Mucosa of descending colon (tissue), 3 donors: ENCODE measurements at regions not wholly inside any gene's neighbourhood (a gene's known extent, or its start where the extent isn't known, plus 50 kb on each side); places are given as distances from the start of the nearest gene placed in this dataset.

ENCODE experiments used
- ATAC-seq: fragments of 200-7000 bp; cut with Tn5 transposase; one replicate; pipeline ENCODE4 v1.9.1; 2020; ENCODE audit warnings: mild to moderate bottlenecking, moderate library complexity
- DNase-seq, 3 donors: peaks; one replicate each; pipeline ENCODE4 v3.0.0-alpha.2; 2020
- H3K36me3 ChIP-seq: fragments of 200-600 bp; one replicate; pipeline ENCODE4 v1.8.0; 2021; ENCODE audit warnings: low read depth, mild to moderate bottlenecking
- H3K4me1 ChIP-seq: fragments of 200-600 bp; one replicate; pipeline ENCODE4 v1.8.0; 2021; ENCODE audit warnings: low read depth, mild to moderate bottlenecking
- H3K4me3 ChIP-seq: fragments of 200-600 bp; one replicate; pipeline ENCODE4 v1.8.0; 2021; ENCODE audit warnings: mild to moderate bottlenecking
- H3K9me3 ChIP-seq: fragments of 200-600 bp; one replicate; pipeline ENCODE4 v1.8.0; 2021; ENCODE audit warnings: mild to moderate bottlenecking
- intact Hi-C, 2 donors: fragments of 100-400 bp; cut with DNase I in 1 of 2; cut with micrococcal nuclease in 1 of 2; formaldehyde crosslinking; loops; one replicate each; pipeline versions ENCODE4 v1.11.0 to v1.11.1; 2022; cut with DNase I, micrococcal nuclease
- TF ChIP-seq, protein P1 (sequence below): fragments of 200-600 bp; IDR thresholded peaks from one replicate; pipeline ENCODE4 v1.8.0; 2022; ENCODE audit warnings: antibody characterized with exemption, mild to moderate bottlenecking
- donor health status: DM: no; HTN: no; CAD: no; lungs with moderate emphysema.
- donor health status: DM: no; HTN: no; CAD: no.
- donor health status: DM: no; HTN: yes; CAD: no.

DNA sequence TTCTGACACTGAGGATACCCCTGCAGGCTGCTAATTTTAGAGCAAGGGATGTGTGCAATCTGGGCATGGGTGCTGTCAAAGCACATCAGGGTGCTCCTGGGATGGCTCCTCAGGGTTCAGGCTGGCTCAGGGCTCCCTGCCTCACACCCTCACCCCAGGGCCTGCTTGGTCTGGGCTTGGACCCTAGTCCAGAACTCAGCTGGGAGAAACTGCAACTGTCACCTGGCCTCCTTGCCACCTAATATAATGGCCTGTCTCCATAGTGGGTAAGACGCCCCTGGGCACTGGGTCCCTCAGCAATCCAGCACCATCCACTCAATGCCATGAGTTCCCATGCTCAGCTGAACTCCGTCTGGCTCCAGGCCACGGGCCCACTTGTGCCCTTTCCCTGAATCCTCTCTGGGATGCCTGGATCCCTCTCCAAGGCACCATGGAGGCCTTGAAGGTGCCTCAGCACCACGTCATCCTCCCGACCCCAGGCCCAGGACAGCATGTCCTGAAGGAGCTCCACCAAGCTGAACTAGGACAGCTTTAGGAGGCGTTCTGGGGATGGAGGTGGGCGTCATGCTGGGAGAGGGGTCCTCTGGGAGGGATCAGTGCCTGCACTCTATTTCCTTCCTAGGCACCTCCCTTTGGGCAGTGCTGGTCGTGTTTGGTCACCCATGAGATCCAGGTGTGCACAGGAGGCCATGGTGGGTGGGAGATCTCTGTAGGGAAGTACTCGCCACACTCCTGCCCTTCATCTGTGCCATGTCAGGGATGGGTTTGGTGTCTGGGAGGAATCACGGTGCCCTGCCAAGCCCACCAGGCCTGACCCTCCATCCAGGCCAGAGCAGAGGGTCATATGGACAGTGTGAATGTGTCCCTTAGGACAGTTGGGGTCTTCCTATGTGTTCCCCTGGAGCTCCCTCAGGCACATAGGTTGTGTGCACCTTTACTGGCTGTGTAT lies 1688.4 kb downstream of the TP53TG3F start:
- no peaks in the 10 kb centered on the region for H3K4me1 ChIP-seq
- no peak overlapping the region for H3K4me3 ChIP-seq
- intact Hi-C loops: no loop called here
- DNase-seq (peak in 1 of 3 donors; percentile 26), ATAC-seq (no peak)
- TF ChIP-seq, protein P1, sequence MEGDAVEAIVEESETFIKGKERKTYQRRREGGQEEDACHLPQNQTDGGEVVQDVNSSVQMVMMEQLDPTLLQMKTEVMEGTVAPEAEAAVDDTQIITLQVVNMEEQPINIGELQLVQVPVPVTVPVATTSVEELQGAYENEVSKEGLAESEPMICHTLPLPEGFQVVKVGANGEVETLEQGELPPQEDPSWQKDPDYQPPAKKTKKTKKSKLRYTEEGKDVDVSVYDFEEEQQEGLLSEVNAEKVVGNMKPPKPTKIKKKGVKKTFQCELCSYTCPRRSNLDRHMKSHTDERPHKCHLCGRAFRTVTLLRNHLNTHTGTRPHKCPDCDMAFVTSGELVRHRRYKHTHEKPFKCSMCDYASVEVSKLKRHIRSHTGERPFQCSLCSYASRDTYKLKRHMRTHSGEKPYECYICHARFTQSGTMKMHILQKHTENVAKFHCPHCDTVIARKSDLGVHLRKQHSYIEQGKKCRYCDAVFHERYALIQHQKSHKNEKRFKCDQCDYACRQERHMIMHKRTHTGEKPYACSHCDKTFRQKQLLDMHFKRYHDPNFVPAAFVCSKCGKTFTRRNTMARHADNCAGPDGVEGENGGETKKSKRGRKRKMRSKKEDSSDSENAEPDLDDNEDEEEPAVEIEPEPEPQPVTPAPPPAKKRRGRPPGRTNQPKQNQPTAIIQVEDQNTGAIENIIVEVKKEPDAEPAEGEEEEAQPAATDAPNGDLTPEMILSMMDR: no peak
- peaks cover 92% of the 10 kb centered on the region for H3K9me3 ChIP-seq
- no peaks in the 10 kb centered on the region for H3K36me3 ChIP-seq

DNA sequence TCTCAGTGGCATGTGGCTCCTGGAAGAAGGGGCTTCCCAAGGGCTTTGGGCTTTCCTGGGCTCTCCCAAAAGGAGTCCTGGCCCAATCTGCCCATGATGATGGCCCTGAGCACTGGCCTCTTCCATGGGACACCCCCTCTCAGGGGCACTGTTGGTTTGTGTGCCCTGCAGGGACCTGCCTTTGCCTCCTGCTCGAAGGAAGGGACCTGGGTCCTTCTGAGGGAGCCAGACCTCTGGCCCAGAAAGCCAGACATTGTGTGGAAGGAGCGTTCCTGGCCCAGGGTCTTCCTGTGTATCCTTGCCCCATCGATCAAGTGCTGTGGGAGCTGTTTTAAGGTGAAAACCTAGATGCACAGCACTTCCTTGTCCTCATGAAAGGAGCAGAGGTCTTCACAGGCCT lies 1689.3 kb downstream of the TP53TG3F start:
- H3K4me1 ChIP-seq: no peaks in the 10 kb centered on the region
- H3K4me3 ChIP-seq: no peak overlapping the region
- intact Hi-C loops: no loop called here
- DNase-seq (peak in 1 of 3 donors; percentile 9), ATAC-seq (no peak)
- peaks cover 88% of the 10 kb centered on the region for H3K9me3 ChIP-seq
- no peaks in the 10 kb centered on the region for H3K36me3 ChIP-seq
- TF ChIP-seq, protein P1: no peak

DNA sequence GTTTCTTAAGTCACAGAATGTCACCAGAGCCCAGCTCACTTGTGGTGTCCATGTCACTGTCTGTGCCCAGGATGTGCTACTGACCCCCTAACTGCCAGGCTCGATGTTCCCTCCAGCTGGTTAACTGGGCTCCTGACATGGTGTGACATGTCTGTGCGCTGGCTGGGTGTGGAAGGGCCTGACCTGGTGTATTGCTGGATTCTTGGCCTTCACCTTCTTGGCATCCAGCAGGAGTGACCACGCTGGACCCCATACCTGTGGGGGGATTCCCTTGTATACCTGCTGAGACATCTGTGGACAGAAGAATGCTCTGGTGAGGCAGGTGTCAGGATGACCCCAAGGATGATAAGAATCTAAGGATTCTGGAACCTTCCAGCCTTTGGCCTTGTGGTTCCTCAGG lies 1690.1 kb downstream of the TP53TG3F start:
- intact Hi-C loops: no loop called here
- H3K4me1 ChIP-seq: no peaks in the 10 kb centered on the region
- no peaks in the 10 kb centered on the region for H3K36me3 ChIP-seq
- TF ChIP-seq, protein P1: no peak
- ATAC-seq (no peak), DNase-seq (no peak)
- H3K4me3 ChIP-seq: no peak overlapping the region
- H3K9me3 ChIP-seq: peaks cover 84% of the 10 kb centered on the region

DNA sequence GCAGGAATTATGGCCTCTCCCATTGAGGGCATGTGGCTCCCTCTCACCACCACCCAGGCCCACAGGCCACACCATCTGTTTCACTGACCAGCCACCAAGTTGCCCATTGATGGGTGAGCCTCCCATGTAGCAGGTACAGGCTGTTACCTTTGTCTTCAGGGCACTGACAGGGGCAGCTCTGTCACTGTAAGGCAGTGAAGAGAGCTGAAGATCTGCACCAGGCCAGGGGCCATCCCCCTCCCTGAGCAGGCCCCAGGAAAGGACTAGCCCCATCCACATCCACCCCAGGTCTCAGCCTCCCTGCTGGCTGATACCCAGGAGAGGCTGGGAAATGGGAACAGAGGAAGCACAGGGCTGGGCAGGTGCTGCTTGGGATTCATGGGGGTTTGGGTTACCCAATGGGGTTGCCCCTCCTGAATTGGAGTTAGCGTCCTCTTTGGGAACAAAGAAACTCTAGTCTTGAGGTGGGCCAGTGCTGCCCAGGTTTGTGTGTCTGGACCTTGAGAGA lies 1691.4 kb downstream of the TP53TG3F start:
- peaks cover 88% of the 10 kb centered on the region for H3K9me3 ChIP-seq
- no peaks in the 10 kb centered on the region for H3K4me1 ChIP-seq
- H3K36me3 ChIP-seq: no peaks in the 10 kb centered on the region
- no peak overlapping the region for H3K4me3 ChIP-seq
- intact Hi-C loops: no loop called here
- DNase-seq (no peak), ATAC-seq (no peak)
- TF ChIP-seq, protein P1: no peak

DNA sequence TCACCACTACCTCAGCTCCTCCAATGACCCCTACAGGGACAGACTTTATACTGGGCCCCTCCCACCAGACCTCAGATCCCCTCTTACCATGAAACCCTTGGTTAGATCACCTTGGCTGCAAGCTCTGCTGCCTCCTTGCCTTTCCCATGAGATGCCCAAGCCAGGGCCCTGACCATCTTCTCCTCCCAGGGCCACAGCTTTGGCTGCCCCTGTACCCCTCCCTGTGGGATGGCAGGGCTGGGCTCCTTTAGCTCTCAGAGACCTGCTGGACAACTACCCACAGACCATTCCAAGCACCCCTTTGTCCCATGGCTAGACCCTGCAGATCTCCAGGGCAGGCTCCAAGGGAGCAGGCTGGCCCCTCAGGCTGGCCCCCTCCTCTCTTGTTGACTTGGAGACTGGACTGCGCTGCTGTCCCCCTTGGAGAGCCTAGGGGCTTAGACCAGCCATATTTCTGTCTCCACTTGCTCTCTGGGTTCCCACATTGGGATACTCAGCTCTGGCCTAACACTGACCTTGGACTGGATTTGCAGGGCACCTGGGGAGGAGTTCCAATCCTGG lies 1692.7 kb downstream of the TP53TG3F start:
- no peak overlapping the region for H3K4me3 ChIP-seq
- peaks cover 86% of the 10 kb centered on the region for H3K9me3 ChIP-seq
- no peak for DNase-seq
- H3K4me1 ChIP-seq: no peaks in the 10 kb centered on the region
- TF ChIP-seq, protein P1: no peak
- ATAC-seq: no peak
- no peaks in the 10 kb centered on the region for H3K36me3 ChIP-seq
- intact Hi-C loops: no loop called here
